NB4 (cell line): ENCODE measurements at regions not wholly inside any gene's neighbourhood (a gene's known extent, or its start where the extent isn't known, plus 50 kb on each side); places are given as distances from the start of the nearest gene placed in this dataset.

Source experiments
- CTCF ChIP-seq: IDR thresholded peaks from one replicate; pipeline ENCODE4 v1.5.1; 2012; ENCODE audit warnings: low read depth, low read length
- MYC ChIP-seq: IDR thresholded peaks from 2 replicates; pipeline ENCODE4 v1.6.1; 2011; ENCODE audit warnings: low read depth, low read length
- POLR2A ChIP-seq: IDR thresholded peaks from 2 replicates; pipeline ENCODE4 v1.6.1; 2011; ENCODE audit warnings: mild to moderate bottlenecking; ENCODE audit not compliant: insufficient read length; ENCODE audit errors: extremely low read depth

GRCh38 chr17:34414339-34414738 is 51.3 kb upstream of the CCL1 start:
- no peak for TF ChIP-seq POLR2A
- TF ChIP-seq CTCF, result no peak
- no peak for TF ChIP-seq MYC
